ENCODE measurements at regions not wholly inside any gene's neighbourhood (a gene's known extent, or its start where the extent isn't known, plus 50 kb on each side); places are given as distances from the start of the nearest gene placed in this dataset.

- Histone ChIP-seq H3K27me3 (ENCODE audit: control insufficient read depth, insufficient read depth, low read length) (no peaks in the 10 kb centered on the region), H3K4me3 (ENCODE audit: low read depth, low read length) (no peak overlapping the region), H3K36me3 (ENCODE audit: control insufficient read depth, insufficient read depth, low read length) (no peaks in the 10 kb centered on the region)
- no peak for TF ChIP-seq CTCF (IDR thresholded peaks at IDR 0.05; ENCODE audit: insufficient read depth, low read length, poor library complexity, severe bottlenecking)
- peak; percentile 23 for DNase-seq (ENCODE audit: low read depth)
Observed at GRCh38 chr13:34300559-34300958, 482.6 kb downstream of the RFC3 start.

- TF ChIP-seq CTCF (IDR thresholded peaks at IDR 0.05; ENCODE audit: insufficient read depth, low read length, poor library complexity, severe bottlenecking) = no peak
- Histone ChIP-seq H3K36me3 (ENCODE audit: control insufficient read depth, insufficient read depth, low read length) (no peaks in the 10 kb centered on the region), H3K27me3 (ENCODE audit: control insufficient read depth, insufficient read depth, low read length) (no peaks in the 10 kb centered on the region), H3K4me3 (ENCODE audit: low read depth, low read length) (no peak overlapping the region)
- no peak for DNase-seq (ENCODE audit: low read depth)
Observed at GRCh38 chr13:34302596-34302995, 484.6 kb downstream of the RFC3 start.

- no peak for TF ChIP-seq CTCF (IDR thresholded peaks at IDR 0.05; ENCODE audit: insufficient read depth, low read length, poor library complexity, severe bottlenecking)
- DNase-seq (ENCODE audit: low read depth) = no peak
Observed at GRCh38 chr13:34303346-34303745, 485.4 kb downstream of the RFC3 start.

GRCh38 chr13:34307607-34308006 lies 489.7 kb downstream of the RFC3 start:
- DNase-seq (ENCODE audit: low read depth) = no peak
- TF ChIP-seq CTCF (IDR thresholded peaks at IDR 0.05; ENCODE audit: insufficient read depth, low read length, poor library complexity, severe bottlenecking) = no peak
- H3K4me3 ChIP-seq (ENCODE audit: low read depth, low read length) = no peak overlapping the region
- no peaks in the 10 kb centered on the region for H3K27me3 ChIP-seq (ENCODE audit: control insufficient read depth, insufficient read depth, low read length)
- H3K36me3 ChIP-seq (ENCODE audit: control insufficient read depth, insufficient read depth, low read length) = no peaks in the 10 kb centered on the region

More at GRCh38 chr13:34303346-34303745, 485.4 kb downstream of the RFC3 start:
- H3K27me3 ChIP-seq (ENCODE audit: control insufficient read depth, insufficient read depth, low read length) = no peaks in the 10 kb centered on the region
- no peak overlapping the region for H3K4me3 ChIP-seq (ENCODE audit: low read depth, low read length)
- no peaks in the 10 kb centered on the region for H3K36me3 ChIP-seq (ENCODE audit: control insufficient read depth, insufficient read depth, low read length)

GRCh38 chr13:34308725-34309124 lies 490.8 kb downstream of the RFC3 start:
- Histone ChIP-seq H3K4me3 (ENCODE audit: low read depth, low read length) (no peak overlapping the region), H3K27me3 (ENCODE audit: control insufficient read depth, insufficient read depth, low read length) (no peaks in the 10 kb centered on the region), H3K36me3 (ENCODE audit: control insufficient read depth, insufficient read depth, low read length) (no peaks in the 10 kb centered on the region)
- no peak for TF ChIP-seq CTCF (IDR thresholded peaks at IDR 0.05; ENCODE audit: insufficient read depth, low read length, poor library complexity, severe bottlenecking)
- DNase-seq (ENCODE audit: low read depth) = no peak

GRCh38 chr13:34310539-34310938 lies 492.6 kb downstream of the RFC3 start:
- no peak for TF ChIP-seq CTCF (IDR thresholded peaks at IDR 0.05; ENCODE audit: insufficient read depth, low read length, poor library complexity, severe bottlenecking)
- DNase-seq (ENCODE audit: low read depth) = no peak
- Histone ChIP-seq H3K27me3 (ENCODE audit: control insufficient read depth, insufficient read depth, low read length) (no peaks in the 10 kb centered on the region), H3K36me3 (ENCODE audit: control insufficient read depth, insufficient read depth, low read length) (no peaks in the 10 kb centered on the region), H3K4me3 (ENCODE audit: low read depth, low read length) (no peak overlapping the region)

Measured in kidney epithelial cell (primary cell).